ENCODE measurements at regions not wholly inside any gene's neighbourhood (a gene's known extent, or its start where the extent isn't known, plus 50 kb on each side); places are given as distances from the start of the nearest gene placed in this dataset.

GRCh38 chr20:10939331-10939941 lies 265.6 kb upstream of the JAG1 start:
- H3K36me3 ChIP-seq (ENCODE audit: control insufficient read depth in 1 of 2, insufficient read depth in 2 of 2, low read length in 2 of 2), result no peaks in the 10 kb centered on the region
- H3K9me2 ChIP-seq (ENCODE audit: insufficient read depth), result no peaks in the 10 kb centered on the region
- TF ChIP-seq RAD21 (IDR thresholded peaks at IDR 0.05; ENCODE audit: low read depth) (no peak), CEBPB (IDR thresholded peaks at IDR 0.05; ENCODE audit: low read depth) (peak; percentile 86), SRF (IDR thresholded peaks at IDR 0.05; ENCODE audit: low read depth) (no peak), EZH2 (IDR thresholded peaks at IDR 0.05) (no peak), FOSL1 (IDR thresholded peaks at IDR 0.05; ENCODE audit: low read depth) (peak; percentile 38; the same call in 1 of the 2 replicates), ZNF274 (IDR thresholded peaks at IDR 0.05; ENCODE audit: low read depth, low read length) (no peak), MAX (IDR thresholded peaks at IDR 0.05) (no peak), POLR2A (IDR thresholded peaks at IDR 0.05; ENCODE audit: borderline replicate concordance, extremely low read depth, insufficient read depth, insufficient read length) (no peak), CBX3 (IDR thresholded peaks at IDR 0.05; ENCODE audit: low read depth) (no peak), SIN3A (IDR thresholded peaks at IDR 0.05; ENCODE audit: low read depth) (no peak), REST (IDR thresholded peaks at IDR 0.05; ENCODE audit: low read depth) (no peak)
- no peak overlapping the region for H3K4me2 ChIP-seq (ENCODE audit: low read length)
- ATAC-seq (no peak), DNase-seq (ENCODE audit: low read depth, low spot score) (no peak)
- H3K4me1 ChIP-seq (ENCODE audit: control insufficient read depth in 1 of 2, insufficient read depth in 2 of 2, low read length in 2 of 2), result peaks cover 0 to 4% of the 10 kb centered on the region in 2 experiments; a peak in 1 of 4 replicates
- intact Hi-C loops (cut with micrococcal nuclease), result no loop called here
- no peak overlapping the region for H3K27ac ChIP-seq (ENCODE audit: low read depth, low read length)
- no peaks in the 10 kb centered on the region for H3K79me2 ChIP-seq (ENCODE audit: insufficient read depth, low read length)
- H3K9me3 ChIP-seq (ENCODE audit: control insufficient read depth in 1 of 2, insufficient read depth in 1 of 2, low read depth in 1 of 2, low read length in 2 of 2), result no peaks in the 10 kb centered on the region
- no peak overlapping the region for H3K4me3 ChIP-seq (replicated peaks in 1 of 2; ENCODE audit: low read depth in 1 of 2, low read length in 2 of 2)
- RAD21 ChIA-PET (ENCODE audit: low non-redundant PET in 1 of 2, low total read pairs in 2 of 2, uncharacterized antibody in 2 of 2, unreplicated experiment in 2 of 2), result no interaction called here
- H4K20me1 ChIP-seq (ENCODE audit: insufficient read depth), result no peaks in the 10 kb centered on the region
- BruUV-seq (replicated peaks), result no TSS peak
- POLR2A ChIA-PET, result no interaction called here
- no peak overlapping the region for H2AFZ ChIP-seq (ENCODE audit: low read depth, low read length, poor library complexity, severe bottlenecking)
- CTCF ChIA-PET, result no interaction called here
- H3K9ac ChIP-seq (ENCODE audit: low read length), result no peak overlapping the region
- no peaks in the 10 kb centered on the region for H3K27me3 ChIP-seq (ENCODE audit: insufficient read depth, low read length)
